NT2/D1 (cell line): ENCODE measurements at regions not wholly inside any gene's neighbourhood (a gene's known extent, or its start where the extent isn't known, plus 50 kb on each side); places are given as distances from the start of the nearest gene placed in this dataset.

ENCODE experiments used
- DNase-seq: peaks from one replicate; pipeline ENCODE4 v3.0.0-alpha.2; 2011; ENCODE audit warnings: low read depth, low spot score
- H3K27me3 ChIP-seq: 2 replicates; pipeline ENCODE4 v1.6.0; 2011; ENCODE audit warnings: mild to moderate bottlenecking; ENCODE audit not compliant: insufficient read length, insufficient read depth
- H3K36me3 ChIP-seq: 2 replicates; pipeline ENCODE4 v1.6.1; 2011; ENCODE audit warnings: mild to moderate bottlenecking, low read length, mixed read lengths; ENCODE audit not compliant: insufficient read depth, insufficient read length
- H3K4me1 ChIP-seq: 2 replicates; pipeline ENCODE4 v1.5.1; 2011; ENCODE audit not compliant: insufficient read depth, insufficient read length
- H3K4me3 ChIP-seq: 2 replicates; pipeline ENCODE4 v1.5.1; 2011; ENCODE audit warnings: low read depth; ENCODE audit not compliant: insufficient read length
- H3K9ac ChIP-seq: 2 replicates; pipeline ENCODE4 v1.6.0; 2011; ENCODE audit warnings: low read depth; ENCODE audit not compliant: insufficient read length
- H3K9me3 ChIP-seq: 2 replicates; pipeline ENCODE4 v1.5.1; 2011; ENCODE audit warnings: mild to moderate bottlenecking, low read length; ENCODE audit not compliant: insufficient read depth
- SUZ12 ChIP-seq: IDR thresholded peaks from 2 replicates; pipeline ENCODE4 v1.6.1; 2011; ENCODE audit not compliant: insufficient read length, insufficient read depth; ENCODE audit errors: extremely low read depth
- YY1 ChIP-seq: IDR thresholded peaks from 2 replicates; pipeline ENCODE4 v1.6.1; 2011; ENCODE audit not compliant: insufficient read length, insufficient read depth
- ZNF274 ChIP-seq: IDR thresholded peaks from 2 replicates; pipeline ENCODE4 v1.6.1; 2011; ENCODE audit warnings: mild to moderate bottlenecking, low read depth, low read length

GRCh38 chr7:136174477-136175125 lies 197.4 kb upstream of the MTPN start:
- DNase-seq = no peak
- no peaks in the 10 kb centered on the region for H3K27me3 ChIP-seq

GRCh38 chr7:136173874-136174273 lies 196.7 kb upstream of the MTPN start:
- Histone ChIP-seq H3K27me3 (no peaks in the 10 kb centered on the region), H3K9ac (no peak overlapping the region), H3K36me3 (no peaks in the 10 kb centered on the region), H3K4me3 (no peak overlapping the region), H3K4me1 (no peaks in the 10 kb centered on the region), H3K9me3 (no peaks in the 10 kb centered on the region)
- no peak for TF ChIP-seq YY1
- DNase-seq = no peak

More at GRCh38 chr7:136174477-136175125, 197.4 kb upstream of the MTPN start:
- H3K36me3 ChIP-seq = no peaks in the 10 kb centered on the region
- no peak for TF ChIP-seq SUZ12
- TF ChIP-seq ZNF274 = no peak
- no peak for TF ChIP-seq YY1
- no peaks in the 10 kb centered on the region for H3K4me1 ChIP-seq
- no peaks in the 10 kb centered on the region for H3K9me3 ChIP-seq
- H3K4me3 ChIP-seq = no peak overlapping the region
- H3K9ac ChIP-seq = no peak overlapping the region

GRCh38 chr7:136171233-136171632 lies 194.1 kb upstream of the MTPN start:
- no peak overlapping the region for H3K9ac ChIP-seq
- no peak for TF ChIP-seq YY1
- TF ChIP-seq ZNF274 = no peak
- TF ChIP-seq SUZ12 = no peak
- H3K4me1 ChIP-seq = no peaks in the 10 kb centered on the region
- no peak overlapping the region for H3K4me3 ChIP-seq
- no peaks in the 10 kb centered on the region for H3K9me3 ChIP-seq
- no peaks in the 10 kb centered on the region for H3K27me3 ChIP-seq
- DNase-seq = no peak
- no peaks in the 10 kb centered on the region for H3K36me3 ChIP-seq

- TF ChIP-seq YY1 = no peak
- no peak for TF ChIP-seq SUZ12
- no peak for TF ChIP-seq ZNF274
- no peaks in the 10 kb centered on the region for H3K4me1 ChIP-seq
- H3K9ac ChIP-seq = no peak overlapping the region
- H3K9me3 ChIP-seq = no peaks in the 10 kb centered on the region
- DNase-seq = no peak
- no peak overlapping the region for H3K4me3 ChIP-seq
- no peaks in the 10 kb centered on the region for H3K36me3 ChIP-seq
- H3K27me3 ChIP-seq = no peaks in the 10 kb centered on the region
These were observed 191.7 kb upstream of the MTPN start for GRCh38 chr7:136168821-136169220.

- Histone ChIP-seq H3K9ac (no peak overlapping the region), H3K9me3 (no peaks in the 10 kb centered on the region), H3K27me3 (no peaks in the 10 kb centered on the region), H3K36me3 (no peaks in the 10 kb centered on the region), H3K4me3 (no peak overlapping the region), H3K4me1 (no peaks in the 10 kb centered on the region)
- TF ChIP-seq ZNF274 = no peak
- no peak for TF ChIP-seq SUZ12
- no peak for TF ChIP-seq YY1
- DNase-seq = no peak
These were observed 190.8 kb upstream of the MTPN start for GRCh38 chr7:136167991-136168390.

GRCh38 chr7:136166521-136166920 lies 189.4 kb upstream of the MTPN start:
- Histone ChIP-seq H3K4me1 (no peaks in the 10 kb centered on the region), H3K9ac (no peak overlapping the region), H3K9me3 (no peaks in the 10 kb centered on the region), H3K4me3 (no peak overlapping the region), H3K27me3 (no peaks in the 10 kb centered on the region), H3K36me3 (no peaks in the 10 kb centered on the region)
- no peak for DNase-seq
- TF ChIP-seq YY1 (no peak), SUZ12 (no peak), ZNF274 (no peak)

GRCh38 chr7:136163340-136163801 lies 186.2 kb upstream of the MTPN start:
- TF ChIP-seq YY1 = no peak
- no peak for TF ChIP-seq ZNF274
- no peak for TF ChIP-seq SUZ12
- Histone ChIP-seq H3K4me3 (no peak overlapping the region), H3K4me1 (no peaks in the 10 kb centered on the region), H3K36me3 (no peaks in the 10 kb centered on the region), H3K9me3 (no peaks in the 10 kb centered on the region), H3K9ac (no peak overlapping the region), H3K27me3 (no peaks in the 10 kb centered on the region)
- no peak for DNase-seq

- H3K9ac ChIP-seq = no peak overlapping the region
- H3K4me1 ChIP-seq = no peaks in the 10 kb centered on the region
- no peaks in the 10 kb centered on the region for H3K36me3 ChIP-seq
- no peak overlapping the region for H3K4me3 ChIP-seq
- DNase-seq = no peak
- no peaks in the 10 kb centered on the region for H3K27me3 ChIP-seq
- no peaks in the 10 kb centered on the region for H3K9me3 ChIP-seq
- TF ChIP-seq YY1 = no peak
- TF ChIP-seq ZNF274 = no peak
- no peak for TF ChIP-seq SUZ12
These were observed 173.2 kb upstream of the MTPN start for GRCh38 chr7:136150311-136150710.
